Panc1 (cell line): ENCODE measurements at regions not wholly inside any gene's neighbourhood (a gene's known extent, or its start where the extent isn't known, plus 50 kb on each side); places are given as distances from the start of the nearest gene placed in this dataset.

Experiments
- ATAC-seq: fragments of 200-7000 bp; cut with Tn5 transposase; 2 replicates; pipeline ENCODE4 v1.9.1; 2020; ENCODE audit warnings: mild to moderate bottlenecking, moderate library complexity
- BruUV-seq: library from RNA; stranded (reverse); fragments of 400-500 nt; replicated peaks from 2 replicates; lab custom pipeline; 2021; lab: Mats Ljungman, UMichigan
- CTCF ChIA-PET: fragments of 300-600 bp; sonication (Branson Sonifier 250); formaldehyde crosslinking; loops from one replicate; lab custom pipeline; 2022; ENCODE audit warnings: antibody characterized with exemption; lab: Charles Lee
- POLR2A ChIA-PET: fragments of 300-600 bp; sonication (Branson Sonifier 250); formaldehyde crosslinking; loops from one replicate; lab custom pipeline; 2022; ENCODE audit warnings: antibody characterized with exemption; lab: Charles Lee
- DNase-seq: peaks from one replicate; pipeline ENCODE4 v3.0.0-alpha.2; 2010; ENCODE audit warnings: low read depth, low spot score
- H3K27ac ChIP-seq: 2 replicates; pipeline ENCODE4 v1.5.1; 2011; ENCODE audit warnings: mild to moderate bottlenecking, low read length, inconsistent platforms
- H3K27me3 ChIP-seq: fragments of 200-500 bp; sonication (Bioruptor generic); 2 replicates; pipeline ENCODE4 v1.6.0; 2014; ENCODE audit warnings: low read length, inconsistent platforms; ENCODE audit not compliant: control insufficient read depth, insufficient read depth
- H3K36me3 ChIP-seq: fragments of 200-500 bp; sonication (Bioruptor generic); 2 replicates; pipeline ENCODE4 v1.5.1; 2014; ENCODE audit warnings: inconsistent platforms, mild to moderate bottlenecking, low read length, moderate library complexity; ENCODE audit not compliant: control insufficient read depth, insufficient read depth
- H3K4me1 ChIP-seq: 2 replicates; pipeline ENCODE4 v1.5.1; 2011; ENCODE audit warnings: inconsistent platforms, mild to moderate bottlenecking, low read length, moderate library complexity; ENCODE audit not compliant: control insufficient read depth, insufficient read depth
- H3K4me3 ChIP-seq, 2 experiments: 2 replicates each; pipeline ENCODE4 v1.5.1; 2011 to 2012; ENCODE audit warnings: low read depth in 2 of 2, low read length in 2 of 2, mild to moderate bottlenecking in 2 of 2, inconsistent platforms in 1 of 2, moderate library complexity in 1 of 2
- H3K9me3 ChIP-seq: fragments of 200-500 bp; sonication (Bioruptor generic); 2 replicates; pipeline ENCODE4 v1.5.1; 2014; ENCODE audit warnings: low read depth, mild to moderate bottlenecking, inconsistent platforms, low read length, moderate library complexity; ENCODE audit not compliant: control insufficient read depth, insufficient read depth
- CTCF ChIP-seq: fragments of 450-650 bp; IDR thresholded peaks from 2 replicates; pipeline ENCODE4 v1.5.1; 2017; ENCODE audit warnings: mild to moderate bottlenecking
- POLR2AphosphoS5 ChIP-seq: IDR thresholded peaks from 2 replicates; pipeline ENCODE4 v1.6.1; 2012; ENCODE audit warnings: mild to moderate bottlenecking, low read depth, low read length, moderate library complexity
- SIN3A ChIP-seq: IDR thresholded peaks from 2 replicates; pipeline ENCODE4 v1.6.1; 2012; ENCODE audit warnings: low read depth, mild to moderate bottlenecking, low read length, moderate library complexity, borderline replicate concordance; ENCODE audit not compliant: insufficient read depth
- TCF7L2 ChIP-seq: IDR thresholded peaks from 2 replicates; pipeline ENCODE4 v1.6.1; 2011; ENCODE audit warnings: mild to moderate bottlenecking, low read depth, low read length, inconsistent platforms
- in situ Hi-C: cut with HindIII; loops from 2 replicates; pipeline ENCODE4 v1.10.0; 2016; ENCODE audit warnings: low sequenced_read_pairs, low pct_unique_long_range_greater_than_20kb
- intact Hi-C: fragments of 100-400 bp; cut with micrococcal nuclease; formaldehyde crosslinking; loops from one replicate; pipeline ENCODE4 v1.10.0; 2022; ENCODE audit not compliant: unreplicated experiment
- TF ChIP-seq, protein P1 (sequence below), 2 experiments: IDR thresholded peaks; 2 replicates each; pipeline ENCODE4 v1.6.1; 2011 to 2012; ENCODE audit warnings: low read depth in 2 of 2, control low read depth in 1 of 2, low read length in 1 of 2, mild to moderate bottlenecking in 1 of 2, moderate library complexity in 1 of 2; ENCODE audit not compliant: insufficient read depth in 1 of 2

- CTCF ChIA-PET, result interaction anchor here (1.0 kb wide), 1 partner anchor 12 kb away, joined by 3 read pairs; no protein-coding TSS in a partner anchor
These were observed 176.1 kb downstream of the MINAR1 start for GRCh38 chr15:79608066-79608864.

GRCh38 chr15:79609506-79609905 is 177.4 kb downstream of the MINAR1 start:
- H3K4me3 ChIP-seq, result no peak overlapping the region
- BruUV-seq, result no TSS peak
- TF ChIP-seq TCF7L2, result no peak
- H3K27me3 ChIP-seq, result peaks cover 19% of the 10 kb centered on the region
- H3K27ac ChIP-seq, result no peak overlapping the region
- no peaks in the 10 kb centered on the region for H3K9me3 ChIP-seq
- no peaks in the 10 kb centered on the region for H3K36me3 ChIP-seq
- in situ Hi-C loops (no loop called here), intact Hi-C loops (no loop called here)
- ATAC-seq (no peak), DNase-seq (no peak)
- no peaks in the 10 kb centered on the region for H3K4me1 ChIP-seq
- POLR2A ChIA-PET, result no interaction called here
- CTCF ChIA-PET, result no interaction called here

More at GRCh38 chr15:79608066-79608864, 176.1 kb downstream of the MINAR1 start:
- no peak overlapping the region for H3K4me3 ChIP-seq
- no peaks in the 10 kb centered on the region for H3K36me3 ChIP-seq
- in situ Hi-C loops, result no loop called here
- H3K4me1 ChIP-seq, result no peaks in the 10 kb centered on the region
- DNase-seq (no peak), ATAC-seq (no peak)
- peaks cover 26% of the 10 kb centered on the region for H3K27me3 ChIP-seq
- TF ChIP-seq CTCF, result no peak
- no peak for TF ChIP-seq POLR2AphosphoS5
- TF ChIP-seq TCF7L2, result no peak
- no peak for TF ChIP-seq SIN3A
- TF ChIP-seq, protein P1, sequence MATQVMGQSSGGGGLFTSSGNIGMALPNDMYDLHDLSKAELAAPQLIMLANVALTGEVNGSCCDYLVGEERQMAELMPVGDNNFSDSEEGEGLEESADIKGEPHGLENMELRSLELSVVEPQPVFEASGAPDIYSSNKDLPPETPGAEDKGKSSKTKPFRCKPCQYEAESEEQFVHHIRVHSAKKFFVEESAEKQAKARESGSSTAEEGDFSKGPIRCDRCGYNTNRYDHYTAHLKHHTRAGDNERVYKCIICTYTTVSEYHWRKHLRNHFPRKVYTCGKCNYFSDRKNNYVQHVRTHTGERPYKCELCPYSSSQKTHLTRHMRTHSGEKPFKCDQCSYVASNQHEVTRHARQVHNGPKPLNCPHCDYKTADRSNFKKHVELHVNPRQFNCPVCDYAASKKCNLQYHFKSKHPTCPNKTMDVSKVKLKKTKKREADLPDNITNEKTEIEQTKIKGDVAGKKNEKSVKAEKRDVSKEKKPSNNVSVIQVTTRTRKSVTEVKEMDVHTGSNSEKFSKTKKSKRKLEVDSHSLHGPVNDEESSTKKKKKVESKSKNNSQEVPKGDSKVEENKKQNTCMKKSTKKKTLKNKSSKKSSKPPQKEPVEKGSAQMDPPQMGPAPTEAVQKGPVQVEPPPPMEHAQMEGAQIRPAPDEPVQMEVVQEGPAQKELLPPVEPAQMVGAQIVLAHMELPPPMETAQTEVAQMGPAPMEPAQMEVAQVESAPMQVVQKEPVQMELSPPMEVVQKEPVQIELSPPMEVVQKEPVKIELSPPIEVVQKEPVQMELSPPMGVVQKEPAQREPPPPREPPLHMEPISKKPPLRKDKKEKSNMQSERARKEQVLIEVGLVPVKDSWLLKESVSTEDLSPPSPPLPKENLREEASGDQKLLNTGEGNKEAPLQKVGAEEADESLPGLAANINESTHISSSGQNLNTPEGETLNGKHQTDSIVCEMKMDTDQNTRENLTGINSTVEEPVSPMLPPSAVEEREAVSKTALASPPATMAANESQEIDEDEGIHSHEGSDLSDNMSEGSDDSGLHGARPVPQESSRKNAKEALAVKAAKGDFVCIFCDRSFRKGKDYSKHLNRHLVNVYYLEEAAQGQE (IDR thresholded peaks at IDR 0.05; ENCODE audit: insufficient read depth in 1 of 2, low read depth in 2 of 2, low read length in 1 of 2), result no peak
- H3K9me3 ChIP-seq, result no peaks in the 10 kb centered on the region
- intact Hi-C loops, result no loop called here
- POLR2A ChIA-PET, result no interaction called here
- no peak overlapping the region for H3K27ac ChIP-seq
- no TSS peak for BruUV-seq

DNA sequence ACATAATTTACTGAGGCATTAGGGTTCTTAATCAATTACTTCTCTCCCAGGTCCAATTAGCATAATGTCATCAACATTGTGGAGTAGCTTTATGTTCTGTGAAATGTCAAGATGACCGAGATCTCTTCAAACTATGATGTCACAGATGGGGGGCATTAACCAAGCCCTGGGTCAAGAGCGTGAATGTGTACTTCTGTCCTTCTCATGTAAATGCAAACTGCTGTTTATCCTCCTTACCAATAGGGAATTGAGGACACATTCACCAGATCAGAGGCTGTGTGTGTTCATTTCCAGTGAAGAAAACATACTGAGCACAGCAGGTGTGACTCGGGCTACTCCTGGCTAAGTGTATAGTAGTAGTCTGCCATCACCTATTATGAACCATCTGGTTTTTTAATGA is 177.9 kb downstream of the MINAR1 start:
- no peaks in the 10 kb centered on the region for H3K36me3 ChIP-seq
- TF ChIP-seq, protein P1 (IDR thresholded peaks at IDR 0.05; ENCODE audit: insufficient read depth in 1 of 2, low read depth in 2 of 2, low read length in 1 of 2), result no peak
- no peak for TF ChIP-seq TCF7L2
- no peaks in the 10 kb centered on the region for H3K4me1 ChIP-seq
- ChIA-PET CTCF (no interaction called here), POLR2A (no interaction called here)
- in situ Hi-C loops (no loop called here), intact Hi-C loops (no loop called here)
- no peak overlapping the region for H3K4me3 ChIP-seq
- H3K27ac ChIP-seq, result no peak overlapping the region
- BruUV-seq, result no TSS peak
- H3K9me3 ChIP-seq, result no peaks in the 10 kb centered on the region
- DNase-seq, result no peak
- H3K27me3 ChIP-seq, result peaks cover 15% of the 10 kb centered on the region
- no peak for ATAC-seq
